Prostate gland (tissue), 2 donors: ENCODE measurements at regions not wholly inside any gene's neighbourhood (a gene's known extent, or its start where the extent isn't known, plus 50 kb on each side); places are given as distances from the start of the nearest gene placed in this dataset.

Experiments used
- DNase-seq: peaks from one replicate; pipeline ENCODE4 v3.0.0-alpha.2; 2019; ENCODE audit warnings: low spot score
- H3K27ac ChIP-seq, 2 donors: fragments of 200-600 bp; sonication (generic); 2 replicates each; pipeline ENCODE4 v1.5.1; 2017 to 2019
- H3K27me3 ChIP-seq: fragments of 200-600 bp; sonication (generic); replicated peaks from 2 replicates; pipeline ENCODE4 v1.5.1; 2019; ENCODE audit not compliant: insufficient read depth
- H3K36me3 ChIP-seq, 2 donors: fragments of 200-600 bp; sonication (generic); 1 replicate in 1 of 2; 2 replicates in 1 of 2; pipeline versions ENCODE4 v1.5.1 to v1.8.1; 2017 to 2019
- H3K4me1 ChIP-seq: fragments of 200-600 bp; sonication (generic); replicated peaks from 2 replicates; pipeline ENCODE4 v1.5.1; 2019
- H3K4me3 ChIP-seq, 2 donors: fragments of 200-600 bp; sonication (generic); 2 replicates each; pipeline ENCODE4 v1.5.1; 2017 to 2019
- H3K9me3 ChIP-seq: fragments of 200-600 bp; sonication (generic); 2 replicates; pipeline ENCODE4 v1.5.1; 2017
- POLR2A ChIP-seq: fragments of 450-650 bp; IDR thresholded peaks from one replicate; pipeline ENCODE4 v1.6.1; 2016; ENCODE audit warnings: antibody characterized with exemption, mild to moderate bottlenecking
- POLR2AphosphoS5 ChIP-seq: sonication (generic); formaldehyde crosslinking; IDR thresholded peaks from one replicate; pipeline ENCODE4 v1.6.1; 2017; ENCODE audit warnings: antibody characterized with exemption
- WGBS: methylation state at CpG from one replicate; pipeline ENCODE4 v1.1.5; 2018; 5-methylcytosine and 5-hydroxymethylcytosine counted together
- intact Hi-C: fragments of 100-400 bp; cut with DNase I; formaldehyde crosslinking; loops from one replicate; pipeline ENCODE4 v1.14.2; 2022
- TF ChIP-seq, protein P1 (sequence below), 4 experiments: fragments of 200-600 bp in 2 of 4; fragments of 450-650 bp in 2 of 4; sonication (generic) in 2 of 4; IDR thresholded peaks; 1 replicate in 3 of 4; 2 replicates in 1 of 4; pipeline ENCODE4 v1.5.1; 2016 to 2019; ENCODE audit warnings: antibody characterized with exemption in 4 of 4, mild to moderate bottlenecking in 2 of 4, moderate library complexity in 2 of 4

GRCh38 chr11:71327156-71328085 lies 75.0 kb upstream of the SHANK2 start:
- intact Hi-C loops = no loop called here
- TF ChIP-seq, protein P1, sequence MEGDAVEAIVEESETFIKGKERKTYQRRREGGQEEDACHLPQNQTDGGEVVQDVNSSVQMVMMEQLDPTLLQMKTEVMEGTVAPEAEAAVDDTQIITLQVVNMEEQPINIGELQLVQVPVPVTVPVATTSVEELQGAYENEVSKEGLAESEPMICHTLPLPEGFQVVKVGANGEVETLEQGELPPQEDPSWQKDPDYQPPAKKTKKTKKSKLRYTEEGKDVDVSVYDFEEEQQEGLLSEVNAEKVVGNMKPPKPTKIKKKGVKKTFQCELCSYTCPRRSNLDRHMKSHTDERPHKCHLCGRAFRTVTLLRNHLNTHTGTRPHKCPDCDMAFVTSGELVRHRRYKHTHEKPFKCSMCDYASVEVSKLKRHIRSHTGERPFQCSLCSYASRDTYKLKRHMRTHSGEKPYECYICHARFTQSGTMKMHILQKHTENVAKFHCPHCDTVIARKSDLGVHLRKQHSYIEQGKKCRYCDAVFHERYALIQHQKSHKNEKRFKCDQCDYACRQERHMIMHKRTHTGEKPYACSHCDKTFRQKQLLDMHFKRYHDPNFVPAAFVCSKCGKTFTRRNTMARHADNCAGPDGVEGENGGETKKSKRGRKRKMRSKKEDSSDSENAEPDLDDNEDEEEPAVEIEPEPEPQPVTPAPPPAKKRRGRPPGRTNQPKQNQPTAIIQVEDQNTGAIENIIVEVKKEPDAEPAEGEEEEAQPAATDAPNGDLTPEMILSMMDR (IDR thresholded peaks at IDR 0.05) = no peak
- Histone ChIP-seq H3K9me3 (no peaks in the 10 kb centered on the region), H3K4me1 (no peaks in the 10 kb centered on the region), H3K36me3 (no peaks in the 10 kb centered on the region), H3K4me3 (no peak overlapping the region), H3K27me3 (no peaks in the 10 kb centered on the region), H3K27ac (no peak overlapping the region)
- 93% methylated on average over 20 of the region's 20 CpGs for WGBS
- no peak for DNase-seq

DNA sequence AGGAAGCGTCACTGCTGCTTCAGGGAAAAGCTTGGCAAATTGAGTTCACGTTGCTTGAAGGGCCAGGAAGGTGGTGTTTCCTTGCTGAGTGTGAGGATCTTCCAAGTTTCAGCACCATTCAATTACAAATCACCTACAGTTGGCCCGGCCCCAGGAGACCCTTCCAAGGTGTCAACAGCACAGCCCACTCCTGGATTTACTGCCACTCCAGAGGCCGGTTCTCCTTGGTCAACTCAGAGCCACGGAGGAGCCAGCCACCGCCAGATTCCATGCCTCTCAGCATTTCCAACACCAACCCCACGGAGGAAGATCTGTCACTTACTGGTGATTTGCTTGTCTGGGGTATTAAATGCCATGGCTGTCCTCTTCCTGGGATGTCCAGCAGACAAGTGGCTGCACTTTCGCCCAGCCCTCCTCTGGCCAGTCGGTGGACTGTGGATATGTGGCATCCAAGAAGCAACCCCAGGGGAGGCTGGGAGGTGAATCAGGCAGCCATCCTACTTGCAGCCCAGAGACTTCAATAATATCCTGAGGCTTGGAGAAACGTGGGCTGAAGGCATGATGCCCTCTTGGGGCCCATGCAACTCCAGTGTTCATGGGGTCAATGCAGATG lies 74.1 kb upstream of the SHANK2 start:
- intact Hi-C loops = no loop called here
- 83% methylated on average over 10 of the region's 10 CpGs for WGBS
- H3K4me1 ChIP-seq = no peaks in the 10 kb centered on the region
- H3K27me3 ChIP-seq = no peaks in the 10 kb centered on the region
- TF ChIP-seq POLR2A (no peak), POLR2AphosphoS5 (no peak)
- TF ChIP-seq, protein P1 (IDR thresholded peaks at IDR 0.05) = no peak
- DNase-seq = no peak
- no peaks in the 10 kb centered on the region for H3K9me3 ChIP-seq
- H3K36me3 ChIP-seq = no peaks in the 10 kb centered on the region
- H3K27ac ChIP-seq = no peak overlapping the region
- no peak overlapping the region for H3K4me3 ChIP-seq

DNA sequence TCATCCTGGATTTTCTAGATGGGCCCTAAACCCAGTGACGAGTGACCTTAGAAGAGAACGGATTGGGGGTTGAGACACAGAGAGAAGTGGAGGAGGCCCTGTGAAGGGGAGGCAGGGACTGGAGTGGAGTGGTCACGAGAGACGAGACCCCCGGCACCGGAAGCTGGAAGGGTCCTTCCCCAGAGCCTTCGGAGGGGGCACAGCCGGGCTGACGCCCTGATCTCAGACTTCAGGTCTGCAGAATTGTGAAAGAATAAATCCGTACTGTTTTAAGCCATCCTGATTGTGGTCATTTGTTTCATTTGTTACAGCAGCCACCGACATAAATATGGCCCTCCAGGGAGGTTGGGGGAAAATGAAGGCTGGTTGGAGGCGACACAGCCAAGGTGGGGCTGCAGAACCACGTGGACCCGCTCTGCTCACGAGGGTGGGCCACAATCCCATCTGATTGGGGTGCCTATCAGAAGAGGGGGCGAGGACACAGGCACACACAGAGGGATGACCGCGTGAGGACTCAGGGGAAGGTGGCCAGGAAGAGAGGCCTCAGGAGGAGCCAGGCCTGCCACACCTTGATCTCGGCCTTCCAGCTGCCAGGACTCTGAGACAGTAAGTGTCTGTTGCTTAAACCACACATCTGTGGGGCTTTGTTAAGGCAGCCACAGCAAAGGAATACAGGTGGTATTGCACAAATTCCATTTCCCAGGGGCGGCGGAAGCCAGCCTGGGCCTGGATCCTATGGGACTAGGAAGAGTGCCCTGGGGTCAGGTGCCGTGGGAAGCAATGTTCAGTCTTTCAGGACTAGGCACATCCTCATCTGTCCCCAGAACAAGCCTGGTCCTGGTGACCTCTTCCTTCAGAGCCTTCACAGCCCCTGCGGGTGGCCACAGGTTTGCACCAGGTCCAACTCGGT lies 73.3 kb upstream of the SHANK2 start:
- no peak for TF ChIP-seq POLR2AphosphoS5
- TF ChIP-seq, protein P1 (IDR thresholded peaks at IDR 0.05) = no peak
- no peak for TF ChIP-seq POLR2A
- Histone ChIP-seq H3K4me1 (no peaks in the 10 kb centered on the region), H3K9me3 (no peaks in the 10 kb centered on the region), H3K4me3 (no peak overlapping the region), H3K27me3 (no peaks in the 10 kb centered on the region), H3K27ac (no peak overlapping the region), H3K36me3 (no peaks in the 10 kb centered on the region)
- intact Hi-C loops = no loop called here
- 88% methylated on average over 23 of the region's 24 CpGs for WGBS
- DNase-seq = no peak

- no peak overlapping the region for H3K4me3 ChIP-seq
- no peak for DNase-seq
- no peaks in the 10 kb centered on the region for H3K9me3 ChIP-seq
- H3K36me3 ChIP-seq = no peaks in the 10 kb centered on the region
- intact Hi-C loops = no loop called here
- TF ChIP-seq POLR2AphosphoS5 = no peak
- TF ChIP-seq, protein P1 (IDR thresholded peaks at IDR 0.05) = no peak
- TF ChIP-seq POLR2A = no peak
- WGBS = 90% methylated on average over 13 of the region's 13 CpGs
- no peaks in the 10 kb centered on the region for H3K4me1 ChIP-seq
- H3K27me3 ChIP-seq = no peaks in the 10 kb centered on the region
- H3K27ac ChIP-seq = no peak overlapping the region
These were observed 72.5 kb upstream of the SHANK2 start for GRCh38 chr11:71324788-71325417.
